AML-193 (cell line): ENCODE measurements at regions not wholly inside any gene's neighbourhood (a gene's known extent, or its start where the extent isn't known, plus 50 kb on each side); places are given as distances from the start of the nearest gene placed in this dataset.
"Not testable (repeated sequence)": the region's sequence is repeated elsewhere in the genome, so short reads cannot be mapped to it uniquely, and the experiment has no call there.

Source experiments
- DNase-seq, 2 experiments: peaks; one replicate each; lab custom pipeline; 2025; lab: John Stamatoyannopoulos, UW

DNA sequence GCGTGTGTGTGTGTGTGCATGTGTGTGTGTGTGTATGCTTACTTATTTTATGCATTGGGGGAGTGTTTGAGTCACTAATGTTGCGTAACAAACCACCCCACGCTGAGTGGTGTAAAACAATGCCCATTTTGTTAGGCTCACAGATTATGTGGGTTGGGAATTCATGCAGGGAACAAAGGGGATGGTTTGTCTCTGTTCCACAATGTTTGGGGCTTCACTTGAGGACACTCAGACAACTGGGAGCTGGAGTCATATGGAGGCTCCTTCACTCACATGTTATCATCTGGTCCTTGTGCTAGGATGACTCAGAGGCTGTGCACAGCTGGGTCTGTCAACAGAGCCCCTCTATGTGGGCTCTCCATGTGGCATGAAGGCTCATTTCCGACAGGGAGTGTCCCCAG is 51.3 kb upstream of the LARGE1 start:
- no peak for DNase-seq

DNA sequence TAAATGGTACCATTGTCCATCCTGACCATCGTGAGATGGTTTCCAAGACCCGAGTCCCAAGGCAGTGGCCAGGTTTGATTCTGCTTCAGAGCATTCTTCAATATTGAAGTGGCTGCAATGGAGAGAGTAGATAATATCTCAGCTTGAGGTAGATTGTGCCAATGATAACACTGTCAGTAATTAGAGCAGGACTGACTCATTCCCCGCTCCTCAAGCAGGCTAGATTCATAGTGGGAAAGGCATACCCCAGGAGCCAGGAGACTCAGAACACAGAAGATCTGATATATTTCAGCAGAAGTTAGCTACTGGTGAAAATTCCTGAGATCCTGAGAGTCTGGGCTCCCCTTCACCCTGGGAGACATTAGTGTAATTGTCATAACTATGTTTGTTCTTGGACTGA is 55.6 kb upstream of the LARGE1 start:
- DNase-seq = no peak

DNA sequence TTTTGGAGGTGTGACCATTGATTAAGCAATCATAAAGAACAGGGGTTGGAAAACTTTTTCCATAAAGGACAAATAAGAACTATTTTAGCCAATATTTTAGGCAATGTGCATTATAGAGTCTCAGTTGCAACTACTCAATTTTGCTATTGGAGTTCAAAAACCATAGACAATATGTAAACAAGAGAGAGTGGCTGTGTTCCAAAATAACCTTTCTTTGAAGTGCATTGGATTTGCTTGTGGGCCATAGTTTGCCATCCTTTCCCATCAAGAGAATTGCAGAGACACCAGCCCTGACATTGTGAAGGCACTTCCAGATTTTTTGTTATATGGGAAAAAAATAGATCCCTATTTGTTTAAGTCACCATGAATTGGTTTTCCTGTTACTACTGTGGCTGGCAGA is 63.3 kb upstream of the LARGE1 start:
- DNase-seq = no peak

DNA sequence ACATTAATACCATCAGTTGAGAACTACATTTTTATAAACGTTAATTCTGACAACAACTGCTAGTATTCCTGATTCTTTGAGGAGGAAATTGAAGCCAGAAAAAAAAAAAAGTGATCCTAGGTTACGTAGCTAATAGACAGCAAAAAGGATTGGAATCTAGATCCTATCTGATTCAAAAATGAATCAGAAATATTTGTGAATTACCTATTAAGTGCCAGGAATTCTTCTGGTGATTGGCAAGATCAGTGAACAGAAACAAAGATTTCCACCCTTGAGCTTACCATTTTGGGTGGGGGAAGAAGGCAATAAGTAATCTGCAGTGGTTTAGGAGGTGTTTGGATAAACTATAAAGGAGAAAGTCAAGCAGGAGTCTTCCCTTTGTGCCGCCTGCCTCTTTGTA is 63.9 kb upstream of the LARGE1 start:
- DNase-seq = no peak

DNA sequence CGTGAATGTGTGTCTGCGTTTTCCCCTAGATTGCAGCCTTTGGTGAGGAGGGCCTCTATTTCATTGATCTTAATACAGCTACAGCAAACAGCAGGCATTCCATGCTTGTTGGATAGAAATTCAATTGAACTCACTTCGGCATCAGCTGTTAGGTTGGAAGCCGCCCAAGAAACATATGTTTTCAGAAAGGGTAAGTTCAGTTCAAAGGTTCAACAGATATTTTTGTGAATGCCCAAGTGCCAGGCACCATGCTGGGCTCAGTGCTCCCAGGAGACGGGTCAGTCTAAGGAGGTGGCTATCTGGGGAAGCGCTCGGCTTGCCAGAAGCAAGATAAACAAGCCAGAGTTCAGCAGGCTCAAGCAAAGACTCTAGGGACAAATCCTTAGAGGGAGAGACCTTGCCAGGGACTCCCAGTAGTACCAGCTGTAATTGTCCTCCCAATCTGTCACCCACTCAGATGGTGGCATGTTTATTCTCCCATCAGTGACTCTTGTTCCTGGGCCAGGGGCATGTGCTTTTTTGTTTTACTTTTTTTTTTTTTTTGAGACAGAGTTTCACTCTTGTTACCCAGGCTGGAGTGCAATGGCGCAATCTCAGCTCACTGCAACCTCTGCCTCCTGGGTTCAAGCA is 64.5 kb upstream of the LARGE1 start:
- no peak for DNase-seq

DNA sequence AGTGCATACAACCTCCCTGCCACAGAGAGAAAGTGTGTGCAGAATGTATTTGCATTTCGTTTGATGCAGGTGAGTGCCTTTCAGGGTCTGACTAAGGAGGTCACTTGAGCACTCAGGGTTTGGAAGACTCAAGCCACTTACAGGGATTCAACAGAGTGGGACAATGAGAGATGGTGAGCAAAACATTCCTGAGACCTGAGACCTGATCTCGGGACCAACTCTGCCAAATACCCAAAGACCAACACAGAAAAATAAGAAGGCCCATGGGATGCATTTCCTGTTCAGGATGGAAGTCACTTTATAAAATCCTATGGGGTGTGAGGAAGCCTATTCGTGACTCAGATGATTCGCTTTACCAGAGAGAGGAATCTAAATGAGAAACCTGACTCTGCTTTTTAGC is 65.2 kb upstream of the LARGE1 start:
- DNase-seq = no peak

DNA sequence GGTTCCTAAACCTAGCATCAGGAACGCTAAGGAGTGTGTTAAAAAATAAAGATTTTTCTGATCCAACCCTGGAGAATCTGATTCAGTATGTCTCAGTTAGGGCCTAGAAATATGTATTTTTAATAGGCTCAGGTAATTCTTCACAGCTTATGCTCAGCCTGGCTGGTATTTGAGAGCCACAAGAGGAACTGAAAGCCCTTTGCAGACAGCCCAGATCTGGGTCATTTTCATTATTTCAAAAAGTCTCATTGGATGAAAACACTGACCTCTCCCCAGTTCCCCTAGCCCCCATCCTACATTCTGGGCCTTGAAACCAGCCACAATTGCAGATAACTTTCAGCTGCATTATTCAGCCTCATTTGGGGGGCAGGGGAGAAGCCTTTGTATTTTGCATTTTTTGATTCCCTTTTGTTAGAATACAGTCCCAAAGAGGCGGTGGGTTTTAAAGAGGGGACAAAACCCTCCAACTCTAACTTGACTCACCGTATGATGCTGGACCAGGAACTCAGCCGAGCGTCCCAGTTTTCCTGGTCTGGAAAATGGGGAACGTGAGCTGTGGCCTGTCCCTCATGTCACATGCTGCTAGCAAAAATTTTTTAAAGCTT is 66.0 kb upstream of the LARGE1 start:
- DNase-seq = no peak

DNA sequence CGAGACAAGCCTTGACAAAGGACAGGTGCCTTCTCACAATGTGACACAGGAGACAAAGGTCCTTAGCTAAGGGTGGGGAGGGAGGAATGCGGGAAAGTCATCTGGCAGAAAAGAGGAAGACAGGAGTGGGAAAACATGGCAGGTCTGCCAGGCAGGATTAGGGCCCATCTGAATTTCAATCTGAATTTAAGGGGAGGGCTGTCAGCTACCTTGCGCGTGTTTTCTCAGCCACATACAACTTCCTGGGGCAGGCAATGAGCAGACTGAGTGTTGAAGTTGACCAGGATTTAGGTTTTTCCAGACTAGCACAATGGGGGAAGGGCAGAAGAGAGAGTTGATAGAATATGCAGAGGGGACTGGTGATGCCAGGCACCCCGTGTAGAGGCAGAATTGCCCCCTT is 66.7 kb upstream of the LARGE1 start:
- DNase-seq = no peak

DNA sequence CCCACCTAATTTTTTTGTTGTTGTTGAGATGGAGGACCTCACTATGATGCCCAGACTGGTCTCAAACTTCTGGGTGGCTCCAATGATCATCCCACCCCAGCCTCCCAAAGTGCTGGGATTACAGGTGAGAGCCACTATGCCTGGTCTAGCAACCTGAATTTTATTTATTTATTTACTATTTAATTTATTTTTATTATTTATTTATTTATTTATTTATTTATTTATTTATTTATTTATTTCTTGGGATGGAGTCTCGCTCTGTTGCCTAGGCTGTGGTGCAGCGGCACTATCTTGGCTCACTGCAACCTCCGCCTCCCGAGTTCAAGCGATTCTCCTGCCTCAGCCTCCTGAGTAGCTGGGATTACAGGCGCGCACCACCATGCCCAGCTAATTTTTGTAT is 69.0 kb upstream of the LARGE1 start:
- DNase-seq = not testable (repeated sequence)

DNA sequence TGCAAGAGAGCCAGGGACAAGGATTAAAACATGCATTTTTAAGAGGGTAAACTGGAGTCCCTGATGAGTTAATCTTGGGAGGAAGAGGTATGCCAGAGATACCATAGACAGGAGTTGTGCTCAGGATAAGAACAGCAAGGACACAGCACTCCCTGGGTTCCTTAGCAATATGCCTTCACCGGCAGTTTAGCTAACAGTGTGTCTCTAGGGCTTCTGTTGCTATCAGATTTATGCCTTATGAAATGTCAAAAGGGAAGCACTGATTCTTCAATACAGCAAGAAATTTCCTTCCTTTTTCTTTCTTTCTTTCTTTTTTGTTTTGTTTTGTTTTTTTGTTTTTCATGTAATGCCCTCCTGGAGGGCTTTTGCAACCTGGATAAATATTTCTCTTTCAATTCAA is 71.3 kb upstream of the LARGE1 start:
- DNase-seq = no peak

DNA sequence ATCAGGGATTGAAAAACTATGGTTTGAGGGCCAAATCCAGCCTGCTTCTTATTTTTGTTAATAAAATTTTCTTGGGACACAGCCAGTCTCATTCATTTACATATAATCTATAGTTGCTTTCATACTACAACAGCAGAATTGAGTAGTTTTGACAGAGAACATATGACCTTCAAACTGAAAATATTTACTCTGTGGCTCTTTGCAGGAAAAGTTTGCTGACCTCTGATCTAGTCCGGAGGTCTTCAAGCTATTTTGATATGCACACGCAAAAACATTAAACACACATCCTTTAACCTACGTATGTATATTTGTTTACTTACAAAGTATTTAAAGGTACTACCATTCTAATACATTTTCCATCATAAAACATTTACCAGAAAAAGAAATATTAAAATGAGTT is 76.5 kb upstream of the LARGE1 start:
- no peak for DNase-seq

DNA sequence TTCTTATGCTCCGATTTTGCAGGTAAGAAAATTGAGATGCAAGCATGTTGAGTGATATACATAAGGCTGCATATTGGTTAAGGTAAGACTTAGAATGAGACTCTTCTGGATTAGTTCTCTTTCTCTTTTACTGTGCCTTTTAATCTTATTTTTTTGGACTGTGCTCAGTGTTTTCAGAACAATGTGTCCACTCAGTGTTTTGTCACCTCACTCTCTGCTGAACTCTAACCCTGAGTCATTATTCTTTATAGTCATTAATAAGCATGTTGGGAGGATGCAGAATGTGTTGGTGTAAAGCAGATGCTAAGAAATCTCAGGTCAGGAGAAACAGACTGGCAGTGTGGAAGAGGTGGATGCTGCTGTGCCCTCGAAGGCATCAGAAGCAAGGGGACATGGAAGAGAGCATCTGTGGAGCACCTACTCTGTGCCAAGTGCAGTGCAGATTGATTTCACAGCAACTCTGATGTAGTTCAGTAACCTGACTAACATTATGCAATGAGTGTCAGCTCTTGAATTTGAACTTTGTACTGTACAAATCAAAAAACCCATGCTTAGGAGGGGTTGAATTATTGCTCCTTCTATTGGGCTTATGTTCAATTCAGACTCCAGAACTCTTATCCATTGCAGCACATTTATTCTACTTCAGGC is 80.7 kb upstream of the LARGE1 start:
- DNase-seq = no peak

DNA sequence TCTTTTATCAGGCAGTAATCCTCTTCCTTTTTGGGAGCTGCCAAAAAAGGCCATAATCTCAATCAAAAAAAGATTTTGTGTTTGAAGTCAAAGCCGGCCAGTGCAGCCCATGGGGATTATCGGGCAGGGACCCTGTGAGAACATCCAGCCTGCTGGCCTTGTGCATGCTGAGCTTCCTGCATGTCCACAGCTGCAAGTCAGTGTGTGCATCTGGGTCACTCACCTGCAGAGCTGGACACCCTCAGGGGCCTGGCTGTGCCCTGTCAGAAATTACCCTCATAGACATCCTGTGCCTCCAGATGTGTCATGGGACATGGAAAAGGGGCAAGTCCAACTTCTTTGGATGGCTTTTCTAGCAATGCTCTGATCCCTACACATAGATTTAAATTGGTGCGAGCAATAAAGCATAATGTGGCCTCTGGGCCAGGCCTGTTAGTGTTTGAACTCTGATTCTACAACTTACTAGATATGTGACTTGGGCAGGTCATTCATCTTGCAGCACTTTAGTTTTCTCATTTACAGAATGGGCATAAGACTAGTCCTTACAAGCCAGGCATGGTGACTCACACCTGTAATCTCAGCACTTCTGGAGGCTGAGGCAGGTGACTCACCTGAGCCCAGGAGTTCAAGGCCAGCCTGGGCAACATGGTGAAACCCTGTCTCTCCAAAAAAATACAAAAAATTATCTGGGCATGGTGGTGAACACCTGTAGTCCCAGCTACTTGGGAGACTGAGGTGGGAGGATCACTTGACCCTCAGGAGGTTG is 81.6 kb upstream of the LARGE1 start:
- DNase-seq = no peak

DNA sequence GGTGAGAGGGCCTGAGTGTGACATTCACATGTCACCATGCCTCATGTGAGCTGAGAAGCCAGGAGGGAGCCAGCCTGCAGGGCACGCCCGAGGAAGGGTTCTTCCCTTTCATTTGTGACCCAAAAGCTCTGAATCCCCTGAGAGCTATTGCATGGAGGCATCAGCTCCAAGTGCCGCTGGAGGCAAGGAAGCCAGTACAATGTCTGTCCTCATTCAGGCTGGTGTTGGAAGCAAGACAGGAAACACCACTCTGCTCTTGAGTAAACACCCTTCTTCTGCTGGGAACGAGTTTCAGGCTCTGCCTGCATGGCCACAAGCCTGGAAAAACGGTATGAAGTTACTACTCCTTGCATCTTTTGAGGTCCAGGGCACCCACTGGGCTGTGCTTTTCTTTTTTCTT is 83.8 kb upstream of the LARGE1 start:
- no peak for DNase-seq

DNA sequence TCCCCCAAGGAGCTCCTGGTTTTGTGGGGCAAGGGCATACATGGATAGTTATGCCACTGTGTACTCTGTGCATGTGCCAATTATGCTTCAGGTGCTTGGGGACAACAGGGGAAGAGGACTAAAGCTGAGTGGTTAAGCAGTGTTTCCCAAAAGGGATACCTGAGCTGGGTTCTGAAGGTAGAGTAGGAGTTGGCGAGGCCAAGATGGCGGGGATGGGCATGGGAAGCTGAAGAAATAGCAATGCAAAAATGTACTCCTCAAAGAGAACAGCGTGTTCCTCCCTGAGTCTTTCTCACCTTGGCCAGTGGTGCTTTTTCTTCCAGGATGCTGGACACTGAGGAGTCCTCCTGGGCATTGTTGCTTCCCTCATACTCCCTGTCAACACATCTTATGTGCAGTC is 90.0 kb upstream of the LARGE1 start:
- DNase-seq = no peak

DNA sequence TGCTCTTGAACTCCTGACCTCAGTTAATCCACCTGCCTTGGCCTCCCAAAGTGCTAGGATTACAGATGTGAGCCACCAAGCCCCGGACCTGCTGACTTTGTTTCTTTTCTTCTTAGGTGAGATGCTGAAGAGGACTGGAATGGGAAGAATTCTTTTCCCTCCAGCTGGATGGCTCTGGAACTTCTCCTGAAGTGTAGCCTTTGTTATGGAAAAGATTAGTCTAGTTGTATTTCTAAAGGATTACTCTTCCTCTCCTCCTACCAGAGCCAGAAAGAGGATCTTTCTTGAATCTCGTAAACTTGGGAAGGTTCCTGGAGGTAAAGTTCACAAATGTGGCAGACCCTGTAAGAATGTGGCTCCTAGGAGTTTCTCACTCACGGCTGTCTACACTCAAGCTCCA is 95.4 kb upstream of the LARGE1 start:
- DNase-seq = no peak

DNA sequence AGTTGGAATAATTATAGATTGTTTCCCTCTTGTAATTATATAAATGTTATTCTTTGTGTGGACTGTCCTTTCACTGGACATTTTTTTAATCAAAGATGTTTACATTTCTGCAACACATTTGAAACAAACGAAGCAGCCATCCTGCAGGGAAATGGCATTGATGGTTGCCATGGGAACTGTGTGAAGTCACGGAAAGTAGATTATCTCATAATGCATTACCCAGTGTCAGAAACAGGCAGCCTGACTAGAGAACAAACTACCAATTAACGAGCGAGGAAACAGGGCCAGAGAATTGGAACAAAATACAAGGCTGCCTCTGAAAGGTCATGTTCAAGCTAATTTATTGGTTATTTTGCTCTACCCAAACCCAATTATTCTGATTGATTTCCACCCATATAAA is 96.9 kb upstream of the LARGE1 start:
- no peak for DNase-seq

DNA sequence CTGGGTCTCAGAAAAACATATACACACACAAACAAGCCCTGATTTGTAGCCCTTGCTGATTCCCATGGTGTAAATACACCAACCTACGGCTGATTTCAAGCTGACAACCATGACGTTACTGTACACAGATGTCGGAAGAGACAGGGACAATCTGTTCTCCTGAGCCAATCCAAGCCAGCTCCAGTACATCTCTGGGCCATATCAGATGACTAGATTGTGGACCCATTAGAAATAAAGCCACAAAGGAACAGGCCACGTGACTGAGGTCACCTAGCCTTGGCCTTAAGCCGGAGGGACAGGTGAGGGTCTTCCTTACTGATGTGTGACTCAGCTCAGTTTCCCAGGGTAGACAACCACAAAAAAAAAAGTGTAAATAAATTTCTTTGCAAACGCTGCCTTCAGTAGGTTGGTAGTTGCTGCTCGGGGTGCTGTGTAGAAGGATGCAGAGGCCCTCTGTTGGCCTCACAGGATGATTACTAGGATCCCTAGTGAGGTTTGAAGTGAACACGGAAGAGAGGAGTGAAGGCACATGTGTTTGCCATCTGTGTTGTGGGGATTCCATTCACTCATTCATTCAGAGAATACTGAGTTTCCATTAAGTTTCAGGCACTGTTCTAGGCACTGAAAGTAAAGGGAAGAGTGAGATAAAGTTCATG is 99.0 kb upstream of the LARGE1 start:
- no peak for DNase-seq

DNA sequence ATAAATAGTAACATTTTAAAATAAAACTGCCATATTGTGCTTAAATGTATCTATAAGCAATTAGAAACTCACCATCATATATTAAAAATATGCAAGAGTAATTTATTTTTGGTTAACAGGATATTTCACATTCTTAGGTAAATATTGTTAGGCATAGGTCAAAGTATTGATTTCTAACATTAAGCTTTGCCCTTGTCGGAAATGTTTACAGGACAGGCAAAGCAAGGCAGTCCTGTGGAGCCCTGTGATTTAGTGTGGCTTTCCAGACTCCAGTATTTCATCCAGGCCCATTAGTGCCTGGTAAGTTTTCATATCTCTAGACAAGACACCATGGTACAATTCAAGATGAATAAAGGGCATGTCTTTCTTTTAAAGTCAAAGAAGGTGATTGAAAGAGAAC is 114.9 kb upstream of the LARGE1 start:
- DNase-seq = no peak

DNA sequence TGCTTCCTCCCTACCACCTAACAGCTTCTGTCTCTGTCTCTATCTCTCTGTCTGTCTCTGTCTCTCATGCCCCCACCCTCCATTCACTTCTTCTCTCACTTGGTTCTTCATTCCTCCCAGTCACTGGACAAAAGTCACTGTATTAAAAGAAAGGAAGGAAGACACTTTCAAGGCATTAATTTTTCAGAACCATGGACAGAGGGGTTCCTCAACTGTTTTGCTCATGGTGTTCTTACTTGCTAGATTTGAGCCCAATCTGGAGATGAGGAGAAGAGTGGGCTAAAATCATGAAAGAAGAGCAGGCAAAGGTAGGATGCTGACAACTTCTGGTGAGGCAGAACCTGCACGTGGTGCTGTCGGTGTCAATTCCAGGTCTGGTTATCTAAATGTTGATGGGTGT is 116.7 kb upstream of the LARGE1 start:
- DNase-seq = no peak

DNA sequence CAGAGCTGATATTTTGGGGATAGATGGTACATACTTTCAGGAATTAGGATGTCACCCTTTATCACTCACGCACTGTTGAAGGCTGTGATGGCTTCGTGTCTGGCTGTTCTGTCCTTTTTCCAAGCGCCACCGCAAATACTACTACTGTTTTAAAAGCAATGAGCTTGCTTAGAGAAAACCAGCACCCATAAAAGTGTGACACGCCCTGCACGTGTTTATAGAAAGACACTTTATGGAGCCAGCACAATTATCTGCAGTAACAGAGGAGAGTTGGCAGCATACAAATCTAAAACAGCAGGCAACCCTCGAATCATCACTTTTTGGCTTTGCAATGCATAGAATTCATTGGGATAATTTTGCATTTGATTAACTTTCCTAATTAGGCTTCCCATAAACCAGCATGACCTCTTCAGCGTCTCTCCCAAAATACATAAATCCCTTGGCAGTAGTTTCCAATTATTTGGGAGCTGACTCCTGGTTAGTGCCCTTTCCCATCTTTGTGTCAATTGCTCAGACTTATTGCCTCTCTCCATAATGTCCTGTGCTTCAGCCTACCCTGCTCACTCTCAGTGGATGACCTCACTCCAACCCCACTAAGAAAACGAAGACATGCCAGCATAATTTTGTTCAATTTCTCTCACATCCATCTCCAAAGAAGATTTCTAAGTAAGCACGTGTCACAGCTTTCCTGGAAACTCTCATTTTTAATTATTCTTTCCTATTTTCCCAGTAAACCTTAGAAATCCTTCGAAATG is 118.7 kb upstream of the LARGE1 start:
- no peak for DNase-seq

DNA sequence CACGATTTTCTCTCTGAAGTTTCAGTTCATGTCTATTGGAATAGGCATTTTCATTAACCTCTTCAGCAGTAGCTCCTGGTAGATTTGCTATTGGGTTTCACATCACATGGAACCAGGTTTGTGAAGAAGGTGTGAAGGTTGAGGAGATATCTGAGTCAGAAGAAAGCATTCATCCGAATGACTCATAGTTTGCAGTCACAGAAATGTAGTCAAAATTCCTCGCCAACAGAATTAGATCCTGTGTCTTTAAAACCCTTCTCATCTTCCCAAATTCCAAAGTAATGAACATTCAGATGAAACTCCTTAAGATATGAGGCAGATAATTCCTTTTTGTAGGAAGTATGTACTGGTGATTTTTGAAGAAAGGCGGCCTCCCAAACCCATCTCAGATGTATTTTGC is 125.0 kb upstream of the LARGE1 start:
- no peak for DNase-seq
